HG03521 (cell line): ENCODE measurements at regions not wholly inside any gene's neighbourhood (a gene's known extent, or its start where the extent isn't known, plus 50 kb on each side); places are given as distances from the start of the nearest gene placed in this dataset.
"Not testable (repeated sequence)": the region's sequence is repeated elsewhere in the genome, so short reads cannot be mapped to it uniquely, and the experiment has no call there.

Experiments used
- ATAC-seq: cut with Tn5 transposase; IDR thresholded peaks from one replicate; pipeline ENCODE4 v1.9.1; 2021; ENCODE audit warnings: mild to moderate bottlenecking, moderate library complexity; ENCODE audit not compliant: unreplicated experiment

DNA sequence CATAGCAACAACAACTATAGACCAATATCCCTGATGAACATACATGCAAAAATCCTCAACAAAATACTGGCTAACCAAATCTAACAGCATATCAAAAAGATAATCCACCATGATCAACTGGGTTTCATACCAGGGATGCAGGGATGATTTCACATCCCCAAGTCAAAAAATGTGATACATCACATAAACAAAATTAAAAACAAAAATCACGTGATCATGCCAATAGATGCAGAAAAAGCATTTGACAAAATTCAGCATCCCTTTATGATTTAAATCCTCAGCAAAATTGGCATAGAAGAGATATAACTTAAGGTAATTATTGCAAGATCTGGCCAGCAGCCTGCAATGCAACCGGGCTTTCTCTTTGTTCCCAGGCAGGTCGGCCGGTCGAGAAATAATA is 735.1 kb upstream of the SGO1 start:
- not testable (repeated sequence) for ATAC-seq

DNA sequence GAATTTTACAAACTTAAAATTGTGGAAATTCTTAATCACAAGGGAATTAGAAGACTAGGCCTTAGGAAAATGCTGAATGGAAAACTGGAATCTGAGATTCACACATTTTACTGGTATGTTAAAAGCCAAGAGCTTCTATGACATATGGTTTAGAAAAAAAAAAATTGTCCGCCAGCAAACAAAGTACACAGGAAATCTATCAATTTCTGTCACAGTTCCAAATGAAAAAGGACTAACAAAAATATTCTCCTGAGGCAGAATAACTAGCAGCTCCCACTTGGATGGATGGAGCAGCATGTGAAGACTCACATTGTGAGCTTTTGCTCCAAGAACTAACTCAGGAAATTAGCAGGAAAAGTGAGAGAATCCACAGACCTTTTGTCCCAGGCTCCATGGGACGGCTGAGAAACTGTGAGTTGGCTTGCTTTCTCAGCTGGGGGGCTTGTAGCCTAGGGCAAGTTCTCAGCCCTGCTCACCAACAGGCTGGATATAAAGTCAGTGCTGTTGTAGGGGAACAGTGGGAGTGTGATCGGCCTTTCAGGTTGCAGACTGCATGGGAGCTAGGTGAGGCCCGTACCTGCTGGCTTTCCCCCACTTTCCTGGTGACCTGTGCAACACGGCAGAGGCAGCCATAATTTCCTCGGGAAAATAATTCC is 731.1 kb upstream of the SGO1 start:
- no peak for ATAC-seq

DNA sequence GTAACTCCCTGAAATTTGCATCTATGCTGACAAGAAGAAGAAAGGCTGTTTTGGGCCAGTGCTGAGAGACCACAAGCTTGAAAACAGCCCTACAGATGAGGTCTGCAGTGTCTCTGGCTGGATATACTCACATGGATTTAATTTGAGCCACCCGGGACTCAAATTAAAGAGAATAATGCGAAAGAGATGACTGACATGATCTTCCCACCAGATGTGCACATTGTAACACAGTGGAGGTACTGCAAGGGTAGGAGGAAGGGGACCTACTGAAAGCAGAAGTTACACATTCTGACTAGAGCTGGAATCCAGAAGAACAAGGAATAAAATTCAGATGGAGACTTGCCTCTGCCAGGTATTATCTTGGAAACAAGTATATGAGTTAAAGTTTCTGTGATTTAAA is 728.3 kb upstream of the SGO1 start:
- ATAC-seq, result no peak

DNA sequence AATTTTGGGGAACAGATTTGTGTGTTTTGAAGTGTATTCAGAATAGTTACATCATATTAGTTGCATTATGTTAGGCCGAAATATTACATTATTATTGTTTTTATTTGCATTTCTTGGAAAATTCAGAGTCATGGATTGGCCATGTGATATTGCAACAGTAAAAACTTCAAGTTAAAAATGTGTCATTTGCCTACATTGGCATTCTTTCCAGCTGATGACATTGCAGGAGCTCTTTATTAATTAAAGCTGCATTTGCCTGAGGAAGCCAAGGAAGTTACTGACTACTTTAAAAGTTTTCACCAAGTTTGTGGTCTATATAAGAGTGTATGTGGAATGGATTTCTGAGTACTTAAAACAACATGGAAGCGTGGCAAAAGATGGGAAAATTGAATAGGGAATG is 726.4 kb upstream of the SGO1 start:
- no peak for ATAC-seq

DNA sequence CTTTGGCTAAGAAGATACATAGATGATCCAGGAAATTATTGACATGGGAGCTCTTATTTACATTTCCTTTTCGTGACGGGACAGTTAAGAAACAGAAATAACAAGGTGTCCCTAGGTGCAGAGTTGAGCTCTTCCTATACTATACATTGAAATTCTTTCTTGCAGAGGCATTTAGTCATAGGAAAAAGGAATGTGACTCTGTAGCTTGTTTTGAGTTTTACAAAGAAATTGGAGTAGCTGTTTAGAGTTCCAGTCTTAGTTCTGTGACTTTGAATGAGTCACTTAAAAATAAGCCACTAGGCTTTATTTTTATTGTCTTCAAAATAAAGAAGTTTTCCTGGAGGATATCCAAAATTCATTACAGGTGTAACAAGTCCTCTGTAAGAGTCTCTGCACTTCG is 723.5 kb upstream of the SGO1 start:
- ATAC-seq, result no peak

DNA sequence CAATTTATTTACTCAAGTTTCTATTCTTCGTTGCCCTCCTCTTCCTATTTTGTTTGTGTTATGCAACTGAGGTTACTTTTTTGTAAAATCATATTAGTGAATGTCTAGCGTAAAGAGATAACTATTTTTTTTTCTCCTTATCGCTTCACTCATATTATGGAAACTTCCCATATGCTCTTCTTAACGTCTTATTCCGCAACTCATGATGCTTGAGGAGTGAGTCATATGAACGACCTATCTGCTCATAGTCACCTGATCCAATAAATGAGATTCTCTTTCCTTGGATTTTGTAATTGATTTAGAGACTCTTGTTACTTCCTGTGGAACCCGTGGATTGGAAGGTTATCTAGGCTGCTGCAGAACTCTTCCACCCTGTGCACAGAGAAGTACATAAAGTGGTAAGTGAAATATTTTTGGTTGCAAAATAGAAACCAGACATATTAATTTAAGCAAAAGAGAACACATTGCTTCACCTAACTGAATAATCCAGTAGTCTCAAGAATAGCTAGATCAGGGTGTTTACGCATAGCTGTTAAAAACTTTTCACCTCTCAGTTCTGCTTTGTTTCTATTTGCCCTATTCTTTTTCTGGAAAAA is 719.3 kb upstream of the SGO1 start:
- no peak for ATAC-seq

DNA sequence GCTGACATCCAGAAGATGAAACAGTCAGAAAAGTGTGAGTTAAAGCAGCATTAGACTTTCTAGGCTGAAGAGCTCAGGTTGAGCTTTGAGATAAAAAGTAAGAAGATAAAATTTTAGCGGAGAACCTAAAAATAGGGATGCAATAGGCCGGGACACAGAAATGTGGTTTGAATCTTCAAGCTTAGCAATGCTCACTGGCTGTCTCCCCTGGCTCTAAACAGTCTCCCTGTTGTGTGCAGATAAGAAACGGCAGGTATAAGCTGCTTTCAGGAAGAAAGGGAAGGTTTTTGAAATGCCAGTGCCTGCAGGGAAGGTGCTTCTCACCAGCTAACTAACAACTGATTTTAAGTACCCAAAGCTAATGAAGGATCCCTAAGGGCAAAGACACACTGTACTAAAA is 718.7 kb upstream of the SGO1 start:
- ATAC-seq, result no peak

DNA sequence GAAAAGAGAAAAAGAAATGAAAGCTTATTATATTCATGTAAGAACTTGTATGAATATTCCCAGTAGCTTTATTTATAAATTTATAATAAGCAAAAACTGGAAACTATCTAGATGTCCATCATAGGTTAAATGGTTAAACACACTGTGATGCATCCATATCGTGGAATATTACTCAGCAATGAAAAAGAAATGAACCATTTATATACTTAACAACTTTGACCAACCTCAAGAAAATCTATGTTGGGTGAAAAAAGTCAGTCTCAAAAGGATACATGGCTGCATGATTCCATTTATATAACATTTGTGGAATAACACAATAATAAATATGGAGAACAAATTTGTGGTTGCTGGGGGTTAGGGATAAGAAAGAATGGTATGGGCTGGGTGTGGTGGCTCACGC is 713.0 kb upstream of the SGO1 start:
- ATAC-seq, result no peak

DNA sequence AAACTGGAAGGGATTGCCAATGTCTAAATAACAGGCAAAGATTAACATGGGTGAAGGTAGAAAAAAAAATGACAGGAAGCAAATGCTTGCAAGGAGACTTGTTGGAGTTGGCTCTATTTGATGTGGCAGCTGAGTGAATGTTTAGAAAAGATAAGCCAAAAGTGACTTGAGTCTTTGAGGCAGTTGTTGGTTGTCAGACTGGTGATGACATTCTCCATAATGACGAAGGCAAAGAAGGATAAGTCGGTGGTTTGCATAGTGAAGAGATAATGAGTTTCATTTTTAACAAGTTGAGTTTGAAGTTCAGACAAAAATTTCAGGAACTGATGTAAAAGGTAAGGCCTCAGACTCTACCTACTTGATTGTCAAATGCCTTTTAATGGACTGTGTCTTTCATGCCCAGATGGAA is 704.1 kb upstream of the SGO1 start:
- ATAC-seq, result no peak

DNA sequence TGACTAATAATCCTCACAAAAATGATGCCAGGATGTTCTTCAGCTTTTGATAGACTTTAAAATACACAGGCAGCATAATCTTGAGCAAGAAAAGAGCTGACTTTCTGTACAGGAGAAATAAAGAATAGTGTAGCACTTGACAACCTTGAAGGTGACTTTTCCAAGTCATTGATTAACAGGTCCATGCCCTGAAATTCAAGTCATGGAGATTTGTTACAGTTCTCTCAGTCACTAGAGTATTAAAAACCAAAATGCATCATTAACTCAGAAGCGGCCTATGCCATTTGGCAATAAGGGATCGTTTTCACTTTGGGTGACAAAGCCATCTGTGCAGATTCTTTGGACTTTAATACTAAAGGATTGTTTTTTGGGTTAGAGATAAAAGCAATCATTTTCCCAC is 692.7 kb upstream of the SGO1 start:
- no peak for ATAC-seq

DNA sequence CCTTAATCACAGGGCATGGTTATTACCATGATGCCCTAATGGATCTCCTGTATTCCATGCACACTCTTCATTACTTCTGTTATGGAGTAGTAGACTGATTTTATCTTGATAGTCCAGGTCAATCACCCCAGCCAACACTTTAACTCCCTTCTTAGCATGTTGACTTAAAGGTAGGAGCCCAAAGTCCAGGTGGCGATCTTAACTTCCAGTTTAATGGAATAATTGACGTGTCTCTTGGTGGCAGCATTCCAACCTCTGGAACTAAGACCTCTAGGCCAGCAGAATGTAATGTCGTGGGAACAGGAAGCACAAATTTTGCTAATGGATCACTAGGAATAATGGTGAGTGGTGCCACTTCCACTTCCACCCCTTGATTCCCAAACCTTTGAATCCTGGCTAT is 687.2 kb upstream of the SGO1 start:
- no peak for ATAC-seq

DNA sequence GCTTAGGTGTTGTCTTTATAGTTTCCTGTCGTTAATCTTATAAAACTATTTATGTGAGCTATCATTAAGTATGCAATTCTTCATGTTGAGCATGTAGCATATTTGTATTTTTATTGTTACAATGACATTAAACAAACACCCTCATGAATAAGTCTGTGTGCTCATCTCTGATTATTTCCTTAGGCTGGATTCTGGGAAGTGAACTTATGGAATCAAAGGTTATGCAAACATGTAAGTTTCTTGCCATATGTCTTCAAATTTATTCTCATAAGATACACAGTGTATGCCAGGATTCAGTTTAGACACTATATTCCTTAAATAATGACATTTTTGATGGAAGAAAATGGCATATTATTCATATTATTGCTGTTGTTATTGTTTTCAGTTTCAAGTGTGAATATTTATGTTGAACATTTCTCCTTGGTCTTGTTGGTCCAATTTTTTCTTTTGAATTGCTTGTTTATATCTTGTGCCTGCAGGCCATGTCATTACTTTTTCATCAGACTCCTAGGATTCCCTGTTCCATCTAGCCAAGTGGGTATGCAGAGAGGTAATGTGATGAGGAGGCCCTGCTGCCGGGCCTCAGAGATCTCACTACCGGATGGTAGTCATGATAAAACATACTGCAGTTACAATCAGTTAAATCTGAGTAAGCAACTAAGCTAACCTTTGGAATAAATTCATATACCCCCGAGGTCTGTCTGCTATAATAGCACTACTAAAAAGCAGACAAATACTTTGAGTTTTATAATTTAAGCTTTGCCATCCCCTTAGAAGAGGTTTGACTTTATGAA is 684.3 kb upstream of the SGO1 start:
- ATAC-seq, result no peak

DNA sequence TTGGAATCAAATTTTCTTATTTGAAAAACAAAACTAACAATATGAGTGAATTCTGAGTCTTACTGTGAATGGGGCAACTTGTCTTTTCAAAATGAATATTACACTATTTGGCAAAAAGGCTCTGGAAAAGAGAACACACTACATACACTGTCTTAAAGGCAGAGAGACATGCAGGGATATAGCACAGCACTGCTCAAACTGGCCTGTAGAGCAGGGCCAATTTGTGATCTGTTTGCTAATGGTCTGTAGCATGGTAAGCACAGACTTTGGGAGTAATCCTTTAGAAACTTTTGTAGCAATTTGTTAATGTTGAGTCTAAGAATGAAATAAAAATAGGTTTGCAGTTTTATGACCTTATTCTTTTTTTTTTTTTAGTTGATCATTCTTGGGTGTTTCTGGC is 679.8 kb upstream of the SGO1 start:
- no peak for ATAC-seq

DNA sequence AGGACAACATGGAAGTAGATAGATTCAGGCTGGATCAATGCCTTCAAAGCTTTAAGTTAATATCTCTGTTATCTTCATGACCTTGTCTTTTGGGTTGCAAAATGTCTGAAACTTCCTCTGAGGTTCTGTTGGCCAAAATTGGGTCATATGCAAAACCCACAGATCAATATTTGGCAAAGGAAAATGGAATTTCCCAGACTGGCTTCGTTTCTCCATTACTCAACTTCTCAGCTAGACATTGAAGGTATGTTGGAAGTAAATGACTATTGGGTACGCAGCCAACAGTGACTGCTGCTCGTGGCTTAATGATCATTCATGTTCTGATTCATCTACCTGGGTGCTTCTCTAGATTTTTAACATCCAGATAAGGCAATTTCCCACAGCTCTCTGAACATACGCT is 675.4 kb upstream of the SGO1 start:
- ATAC-seq, result no peak

DNA sequence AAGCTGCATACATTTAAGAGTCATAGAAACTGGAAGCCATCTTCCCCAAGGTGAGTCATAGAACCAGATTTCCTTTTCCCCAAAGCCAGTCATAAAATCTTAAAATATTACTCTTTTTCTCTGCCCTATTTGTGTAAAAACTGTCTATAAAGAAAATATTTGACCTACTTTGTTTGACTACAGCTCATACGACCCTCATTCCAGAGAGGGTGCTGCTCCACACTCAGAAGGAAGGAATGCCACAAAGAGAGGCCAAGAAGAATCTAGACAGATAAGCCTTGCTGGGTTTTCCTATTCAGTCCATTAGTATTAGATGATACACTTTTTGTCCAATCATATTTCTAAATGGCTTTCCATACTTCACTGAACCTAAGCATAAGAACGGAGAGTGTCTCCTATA is 671.6 kb upstream of the SGO1 start:
- ATAC-seq, result no peak

DNA sequence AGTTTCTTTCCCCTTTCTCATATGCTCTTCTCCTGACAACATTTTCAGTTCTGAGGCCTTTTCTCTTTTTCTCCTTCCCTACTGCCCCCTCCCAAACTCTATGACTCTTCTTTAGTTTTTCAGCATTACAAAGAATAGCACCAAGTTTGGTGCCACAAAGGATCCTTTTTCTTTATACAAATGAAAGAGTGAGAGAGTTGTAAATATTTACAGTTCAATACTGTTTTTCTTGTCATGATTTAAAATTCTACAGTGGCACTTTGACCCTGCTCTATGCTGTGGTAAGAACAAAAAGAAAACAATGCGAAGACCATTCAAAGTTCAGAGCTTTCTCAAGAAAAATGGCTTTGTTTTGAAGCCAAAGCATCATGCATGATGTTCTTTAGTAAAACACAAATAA is 667.9 kb upstream of the SGO1 start:
- no peak for ATAC-seq

DNA sequence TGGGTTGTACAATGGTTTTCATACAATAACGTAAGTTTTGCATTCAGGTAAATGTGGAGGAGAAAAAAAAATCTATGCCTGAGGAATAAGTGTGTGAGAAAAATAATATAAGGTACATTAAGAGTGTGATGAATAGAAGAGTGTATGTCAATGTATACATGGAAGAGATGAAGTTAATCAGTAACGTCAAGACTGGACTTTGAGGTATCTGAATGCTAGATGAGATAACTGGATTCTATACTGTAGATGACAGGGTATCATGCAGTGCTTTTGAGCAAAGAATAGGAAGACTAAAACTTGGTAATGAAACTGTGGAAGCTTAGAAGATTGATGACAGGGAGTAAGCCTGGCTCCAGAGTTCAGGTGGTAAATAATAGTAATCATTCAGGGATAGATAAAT is 666.7 kb upstream of the SGO1 start:
- ATAC-seq, result no peak

DNA sequence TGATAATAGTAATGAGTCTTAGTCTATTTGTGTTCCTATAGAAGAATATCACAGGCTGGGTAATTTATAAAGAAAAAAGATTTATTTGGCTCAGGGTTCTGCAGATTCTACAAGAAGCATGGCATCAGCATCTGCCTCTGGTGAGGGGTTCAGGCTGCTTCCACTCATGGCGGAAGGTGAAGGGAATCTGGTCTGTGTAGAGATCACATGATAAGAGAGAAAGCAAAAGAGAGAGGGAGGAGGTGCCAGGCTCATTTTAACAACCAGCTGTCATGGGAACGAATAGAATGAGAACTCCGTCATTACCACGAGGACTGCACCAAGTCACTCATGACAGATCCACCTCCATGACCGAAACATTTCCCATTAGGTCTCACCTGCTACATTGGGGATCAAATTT is 664.0 kb upstream of the SGO1 start:
- ATAC-seq, result no peak

DNA sequence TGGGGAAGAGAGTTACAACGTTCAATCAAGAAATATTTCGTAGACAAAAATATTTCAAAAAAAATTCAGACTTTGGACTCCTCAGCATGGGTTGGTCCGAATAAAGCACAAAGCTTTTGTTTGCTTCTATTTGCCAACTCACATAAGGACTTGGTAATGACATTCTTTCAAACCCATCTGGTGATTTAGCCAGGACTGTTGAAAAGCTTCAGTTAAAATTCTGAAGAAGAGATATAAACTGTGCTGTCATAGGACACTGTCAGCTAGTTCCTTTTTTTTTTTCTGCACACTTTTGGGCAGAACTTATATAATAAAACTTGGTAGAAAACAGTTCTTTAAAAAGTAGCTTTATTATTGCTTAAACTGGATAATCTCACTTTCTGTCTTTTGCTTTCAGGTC is 660.8 kb upstream of the SGO1 start:
- ATAC-seq, result no peak

DNA sequence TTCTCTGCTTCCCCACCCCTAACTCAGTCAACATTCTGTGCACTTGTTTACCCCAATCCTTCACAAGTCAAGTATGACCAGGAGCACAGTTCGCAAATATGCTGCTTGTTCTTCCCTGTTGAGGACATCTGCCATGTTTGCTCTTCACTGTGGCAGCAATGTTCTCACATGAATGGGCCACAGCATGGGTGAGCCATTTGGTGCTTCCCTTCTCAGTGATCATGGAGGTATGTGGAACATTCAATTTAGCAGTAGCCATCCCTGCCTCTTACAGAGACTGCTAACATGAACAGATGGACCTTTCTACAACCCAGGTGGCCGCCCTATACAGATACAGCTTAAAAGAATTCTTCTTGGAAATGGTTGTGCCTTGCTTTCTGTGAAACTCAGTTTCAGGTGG is 660.1 kb upstream of the SGO1 start:
- ATAC-seq, result no peak

DNA sequence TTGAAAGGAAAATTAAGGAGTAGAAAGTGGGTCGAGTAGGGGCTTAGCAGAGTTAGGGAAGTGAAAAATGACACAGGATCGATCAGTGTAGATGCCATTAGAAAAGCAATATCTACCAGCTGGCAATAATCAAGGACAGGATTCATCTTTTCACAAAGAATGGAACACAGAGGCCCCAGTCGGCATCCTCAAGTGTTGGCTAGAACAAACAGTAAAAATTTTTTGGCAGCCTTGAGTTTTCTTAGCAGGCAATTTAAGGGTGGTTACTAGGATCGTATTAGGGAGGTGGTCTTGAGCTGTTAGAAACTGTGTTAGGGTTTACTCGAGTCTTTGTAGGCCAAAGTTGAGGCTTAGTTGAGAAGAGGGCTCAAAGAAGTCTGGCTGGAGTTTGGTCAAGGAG is 658.8 kb upstream of the SGO1 start:
- no peak for ATAC-seq
